ENCODE measurements at regions not wholly inside any gene's neighbourhood (a gene's known extent, or its start where the extent isn't known, plus 50 kb on each side); places are given as distances from the start of the nearest gene placed in this dataset.

DNA sequence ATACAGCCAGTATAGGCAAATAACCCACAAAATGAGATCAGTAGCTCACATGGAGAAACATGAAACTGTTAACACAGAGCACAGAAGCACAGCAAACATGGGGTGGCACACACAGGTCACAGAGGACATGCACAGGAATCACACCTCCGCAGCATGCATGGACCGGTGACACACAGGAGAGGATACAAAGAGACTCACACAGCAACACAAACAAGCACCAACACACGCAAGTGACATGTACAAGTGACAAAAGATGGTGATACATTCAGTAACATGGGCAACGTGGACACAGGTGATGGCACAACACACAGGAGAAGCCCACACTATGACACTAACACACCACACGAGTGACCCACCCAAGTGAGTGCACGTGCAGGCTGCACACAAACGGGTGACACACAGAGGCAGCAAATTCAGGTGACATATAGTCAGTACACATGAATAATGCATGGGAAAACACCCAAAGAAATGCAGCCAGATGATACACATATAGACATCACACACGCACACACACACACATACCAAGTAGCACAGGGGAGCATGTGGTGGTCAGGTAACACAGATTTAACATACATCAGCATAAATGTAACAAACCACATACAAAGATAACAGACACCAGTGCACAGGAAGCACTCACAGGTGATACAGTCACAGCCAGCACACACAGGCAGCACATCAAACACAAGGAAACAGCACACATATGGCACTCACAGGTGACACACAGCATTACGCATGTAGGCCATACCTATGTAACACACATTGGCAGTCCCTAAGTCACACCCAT is 216.0 kb upstream of the SFSWAP start:
- no peaks in the 10 kb centered on the region for H3K36me3 ChIP-seq
- DNase-seq: no peak
- H3K4me3 ChIP-seq: no peak overlapping the region
- no peak overlapping the region for H3K27ac ChIP-seq
- TF ChIP-seq POLR2A (IDR thresholded peaks at IDR 0.05): no peak
- no peak for TF ChIP-seq CTCF (IDR thresholded peaks at IDR 0.05)
- intact Hi-C loops (cut with DNase I; ENCODE audit: low total_unique reads): no loop called here
- H3K4me1 ChIP-seq: no peaks in the 10 kb centered on the region
- no peaks in the 10 kb centered on the region for H3K9me3 ChIP-seq
- no peaks in the 10 kb centered on the region for H3K27me3 ChIP-seq

DNA sequence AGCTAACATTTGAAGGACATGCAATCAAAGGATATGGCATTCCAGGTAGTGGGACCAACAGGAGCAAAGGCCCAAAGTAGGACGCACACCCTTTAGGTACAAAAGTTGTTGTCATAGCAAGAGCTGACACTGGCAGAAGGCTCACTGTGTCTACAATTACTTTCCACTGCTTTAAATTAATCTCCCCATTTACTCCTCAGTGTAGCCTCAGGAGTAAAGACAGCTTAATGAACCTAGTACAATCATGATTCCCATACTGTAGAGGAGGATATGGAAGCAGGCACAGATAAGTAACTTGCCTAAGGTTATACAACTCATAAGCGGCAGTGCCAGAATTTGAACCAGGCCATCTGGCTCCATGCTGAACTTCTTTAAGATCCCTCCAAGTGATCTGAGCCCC is 212.9 kb upstream of the SFSWAP start:
- H3K4me3 ChIP-seq: no peak overlapping the region
- no peaks in the 10 kb centered on the region for H3K27me3 ChIP-seq
- DNase-seq: no peak
- no peaks in the 10 kb centered on the region for H3K36me3 ChIP-seq
- intact Hi-C loops (cut with DNase I; ENCODE audit: low total_unique reads): no loop called here
- H3K4me1 ChIP-seq: no peaks in the 10 kb centered on the region
- TF ChIP-seq POLR2A (IDR thresholded peaks at IDR 0.05): no peak
- no peak for TF ChIP-seq CTCF (IDR thresholded peaks at IDR 0.05)
- H3K27ac ChIP-seq: no peak overlapping the region
- no peaks in the 10 kb centered on the region for H3K9me3 ChIP-seq

DNA sequence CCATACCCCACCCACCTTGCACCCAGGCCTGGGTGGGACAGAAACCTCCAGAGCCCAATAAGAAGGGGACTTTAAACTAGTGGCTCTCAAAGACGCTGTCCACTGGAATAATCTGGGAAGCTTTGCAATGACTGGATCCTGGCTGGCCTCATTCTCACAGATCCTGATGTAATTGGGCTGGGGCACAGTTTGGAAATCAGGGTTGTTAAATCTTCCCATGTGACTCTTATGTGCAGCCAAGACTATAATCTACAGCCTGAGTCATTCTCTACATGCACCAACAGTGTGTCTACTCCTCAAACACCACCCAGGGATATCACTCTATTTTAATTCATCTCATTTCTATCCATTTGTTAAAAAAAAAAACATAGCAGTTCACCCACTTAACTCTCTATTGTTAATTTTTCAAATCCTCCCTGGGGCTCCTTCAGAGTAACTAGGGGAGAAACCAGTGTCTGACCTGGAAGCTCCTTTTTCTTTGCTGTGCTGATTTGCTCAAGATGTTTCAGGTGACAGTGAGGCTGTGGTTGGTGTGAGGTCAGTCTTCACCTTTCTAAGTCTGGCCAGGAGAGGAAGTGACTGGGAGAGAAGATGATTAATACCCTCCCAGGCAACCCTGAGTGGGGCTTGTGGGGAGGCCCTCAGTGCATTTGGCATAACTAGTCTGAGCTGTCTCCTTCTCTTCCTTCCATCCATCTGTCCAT is 211.6 kb upstream of the SFSWAP start:
- no peak overlapping the region for H3K4me3 ChIP-seq
- H3K27me3 ChIP-seq: no peaks in the 10 kb centered on the region
- intact Hi-C loops (cut with DNase I; ENCODE audit: low total_unique reads): no loop called here
- H3K36me3 ChIP-seq: no peaks in the 10 kb centered on the region
- DNase-seq: peak; percentile 52 to 58
- no peaks in the 10 kb centered on the region for H3K9me3 ChIP-seq
- H3K27ac ChIP-seq: peak overlapping the region; percentile 27
- no peaks in the 10 kb centered on the region for H3K4me1 ChIP-seq
- TF ChIP-seq POLR2A (IDR thresholded peaks at IDR 0.05) (no peak), CTCF (IDR thresholded peaks at IDR 0.05) (no peak)

- Histone ChIP-seq H3K27ac (peak overlapping the region in 1 of 2 donors; percentile 27), H3K4me3 (no peak overlapping the region), H3K27me3 (no peaks in the 10 kb centered on the region), H3K9me3 (no peaks in the 10 kb centered on the region), H3K36me3 (no peaks in the 10 kb centered on the region), H3K4me1 (no peaks in the 10 kb centered on the region)
- no peak for TF ChIP-seq CTCF (IDR thresholded peaks at IDR 0.05)
- no peak for TF ChIP-seq POLR2A (IDR thresholded peaks at IDR 0.05)
- intact Hi-C loops (cut with DNase I; ENCODE audit: low total_unique reads): no loop called here
- DNase-seq: no peak
These were observed 211.1 kb upstream of the SFSWAP start for GRCh38 chr12:131499864-131500190.

DNA sequence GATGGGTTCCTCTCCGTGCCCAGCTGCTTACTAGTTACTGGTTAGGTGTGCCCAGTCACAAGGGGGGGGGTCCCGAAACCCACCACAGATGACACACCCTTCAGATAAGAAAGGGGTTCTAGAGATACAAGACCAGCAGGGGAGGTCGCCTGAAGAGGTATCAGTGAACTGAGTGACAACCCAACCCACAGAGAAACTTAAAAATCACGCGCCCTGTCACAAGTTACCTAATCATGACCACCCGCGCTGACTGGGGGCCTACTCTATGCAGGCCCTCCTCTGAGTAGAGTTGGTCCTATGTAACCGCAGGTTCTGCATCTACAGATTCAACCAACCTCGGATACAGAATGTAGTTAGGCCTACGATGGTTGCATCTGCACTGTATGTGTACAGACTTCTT is 210.3 kb upstream of the SFSWAP start:
- no peak for DNase-seq
- intact Hi-C loops (cut with DNase I; ENCODE audit: low total_unique reads): no loop called here
- peaks cover 0 to under 1% of the 10 kb centered on the region in 2 donors for H3K4me1 ChIP-seq
- no peak overlapping the region for H3K4me3 ChIP-seq
- H3K27me3 ChIP-seq: no peaks in the 10 kb centered on the region
- no peaks in the 10 kb centered on the region for H3K9me3 ChIP-seq
- no peaks in the 10 kb centered on the region for H3K36me3 ChIP-seq
- H3K27ac ChIP-seq: no peak overlapping the region
- TF ChIP-seq POLR2A (IDR thresholded peaks at IDR 0.05) (no peak), CTCF (IDR thresholded peaks at IDR 0.05) (no peak)

All from uterus (tissue), 3 donors.